Liver (tissue), 8 donors: ENCODE measurements at regions not wholly inside any gene's neighbourhood (a gene's known extent, or its start where the extent isn't known, plus 50 kb on each side); places are given as distances from the start of the nearest gene placed in this dataset.
A peak's percentile ranks its signal among the peaks of the same experiment; 100 is the strongest.

ENCODE experiments used
- DNase-seq: peaks from one replicate; pipeline ENCODE4 v3.0.0-alpha.2; 2017; ENCODE audit warnings: low spot score
- H3K27ac ChIP-seq, 2 donors: one replicate each; pipeline ENCODE4 v1.7.0; 2013; ENCODE audit warnings: inconsistent platforms in 2 of 2, low read length in 2 of 2, control low read depth in 1 of 2, low read depth in 1 of 2, mild to moderate bottlenecking in 1 of 2
- H3K27me3 ChIP-seq, 4 donors: one replicate each; pipeline versions ENCODE4 v1.6.1 to v1.7.0; 2013; ENCODE audit warnings: low read length in 3 of 4, inconsistent platforms in 1 of 4, mild to moderate bottlenecking in 1 of 4, moderate library complexity in 1 of 4; ENCODE audit not compliant: control insufficient read depth in 4 of 4, insufficient read depth in 4 of 4
- H3K36me3 ChIP-seq, 4 donors: one replicate each; pipeline versions ENCODE4 v1.6.1 to v1.7.0; 2013; ENCODE audit warnings: low read length in 3 of 4, mild to moderate bottlenecking in 3 of 4, low read depth in 1 of 4, moderate library complexity in 1 of 4; ENCODE audit not compliant: control insufficient read depth in 4 of 4, insufficient read depth in 3 of 4
- H3K4me1 ChIP-seq, 4 donors: one replicate each; pipeline versions ENCODE4 v1.6.1 to v1.7.0; 2013; ENCODE audit warnings: low read length in 3 of 4, mild to moderate bottlenecking in 3 of 4, moderate library complexity in 1 of 4; ENCODE audit not compliant: control insufficient read depth in 4 of 4, insufficient read depth in 4 of 4
- H3K4me3 ChIP-seq, 3 donors: one replicate each; pipeline versions ENCODE4 v1.6.1 to v1.7.0; 2013; ENCODE audit warnings: low read length in 3 of 3, control low read depth in 1 of 3, low read depth in 1 of 3, mild to moderate bottlenecking in 1 of 3
- H3K9ac ChIP-seq, 2 donors: one replicate each; pipeline ENCODE4 v1.7.0; 2013; ENCODE audit warnings: low read length in 2 of 2, mild to moderate bottlenecking in 2 of 2, moderate library complexity in 2 of 2, control low read depth in 1 of 2, low read depth in 1 of 2
- H3K9me3 ChIP-seq, 4 donors: one replicate each; pipeline versions ENCODE4 v1.6.1 to v1.7.0; 2013; ENCODE audit warnings: low read length in 3 of 4; ENCODE audit not compliant: control insufficient read depth in 4 of 4
- FOXA1 ChIP-seq: IDR thresholded peaks from 2 replicates; pipeline ENCODE4 v1.6.1; 2016; ENCODE audit warnings: antibody characterized with exemption
- FOXA2 ChIP-seq: IDR thresholded peaks from 2 replicates; pipeline ENCODE4 v1.6.1; 2016; ENCODE audit warnings: antibody characterized with exemption
- HNF4A ChIP-seq, 2 donors: conservative IDR thresholded peaks; 2 replicates each; pipeline ENCODE4 v1.6.1; 2016; ENCODE audit warnings: antibody characterized with exemption in 2 of 2, mild to moderate bottlenecking in 2 of 2
- HNF4G ChIP-seq: IDR thresholded peaks from 2 replicates; pipeline ENCODE4 v1.6.1; 2016; ENCODE audit warnings: antibody characterized with exemption
- JUND ChIP-seq, 2 donors: IDR thresholded peaks; 2 replicates each; pipeline ENCODE4 v1.6.1; 2016; ENCODE audit warnings: antibody characterized with exemption in 2 of 2
- RAD21 ChIP-seq, 2 donors: IDR thresholded peaks; 2 replicates each; pipeline ENCODE4 v1.6.1; 2016; ENCODE audit warnings: antibody characterized with exemption in 2 of 2, mild to moderate bottlenecking in 2 of 2
- RXRA ChIP-seq, 2 donors: IDR thresholded peaks; 2 replicates each; pipeline ENCODE4 v1.6.1; 2017 to 2018; ENCODE audit warnings: antibody characterized with exemption in 2 of 2, mild to moderate bottlenecking in 1 of 2
- SP1 ChIP-seq: IDR thresholded peaks from 2 replicates; pipeline ENCODE4 v1.6.1; 2018; ENCODE audit warnings: antibody characterized with exemption, mild to moderate bottlenecking
- TAF1 ChIP-seq: conservative IDR thresholded peaks from 2 replicates; pipeline ENCODE4 v1.6.1; 2016; ENCODE audit warnings: antibody characterized with exemption, mild to moderate bottlenecking
- YY1 ChIP-seq: IDR thresholded peaks from 2 replicates; pipeline ENCODE4 v1.6.1; 2016; ENCODE audit warnings: antibody characterized with exemption, mild to moderate bottlenecking
- WGBS: extraction: QIAGEN DNeasy Blood & Tissue Kit; methylation state at CpG from one replicate; pipeline ENCODE4 v1.1.7; 2013; 5-methylcytosine and 5-hydroxymethylcytosine counted together
- TF ChIP-seq, protein P1 (sequence below): IDR thresholded peaks from 2 replicates; pipeline ENCODE4 v1.6.1; 2016; ENCODE audit warnings: antibody characterized with exemption, mild to moderate bottlenecking
- TF ChIP-seq, protein P2 (sequence below): IDR thresholded peaks from 2 replicates; pipeline ENCODE4 v1.6.1; 2016; ENCODE audit warnings: antibody characterized with exemption
- TF ChIP-seq, protein P3 (sequence below): IDR thresholded peaks from 2 replicates; pipeline ENCODE4 v1.6.1; 2016; ENCODE audit warnings: antibody characterized with exemption
- TF ChIP-seq, protein P4 (sequence below): fragments of 150-350 bp; IDR thresholded peaks from 2 replicates; pipeline ENCODE4 v1.5.1; 2017; ENCODE audit warnings: improper control_type of control experiment, low read depth, low read length; ENCODE audit not compliant: missing input control
- donor health status: healthy.
- donor health status: healthy.
- donor health status: healthy.
- donor health status: healthy.
- donor health status: healthy.

DNA sequence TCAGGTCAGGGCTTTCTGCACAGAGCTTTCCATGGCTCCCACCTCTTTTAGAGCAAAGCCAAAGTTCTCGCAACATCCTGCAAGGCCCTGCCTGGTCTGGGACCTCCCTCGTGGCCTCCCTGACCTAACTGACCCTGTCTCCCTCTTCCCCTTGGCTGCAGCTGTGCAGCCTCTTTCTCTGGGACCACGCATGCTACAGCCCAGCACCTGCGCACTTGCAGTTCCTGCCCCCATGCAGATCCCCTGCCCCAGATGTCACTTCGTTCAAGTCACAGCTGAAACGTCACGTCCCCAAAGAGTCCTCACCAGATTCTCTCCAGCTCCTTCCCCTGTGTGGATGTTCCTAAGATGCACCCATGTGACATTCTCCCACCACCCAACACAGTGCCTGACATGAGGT, 61.2 kb upstream of the ZNF716 start:
- Histone ChIP-seq H3K27me3 (no peaks in the 10 kb centered on the region), H3K9me3 (peaks cover 0 to 6% (median 2%) of the 10 kb centered on the region in 4 donors), H3K27ac (no peak overlapping the region), H3K36me3 (no peaks in the 10 kb centered on the region), H3K4me3 (peak overlapping the region in 1 of 3 donors; percentile 21), H3K9ac (no peak overlapping the region), H3K4me1 (no peaks in the 10 kb centered on the region)
- no peak for TF ChIP-seq RXRA (IDR thresholded peaks at IDR 0.05)
- no peak for TF ChIP-seq FOXA1
- TF ChIP-seq, protein P1, sequence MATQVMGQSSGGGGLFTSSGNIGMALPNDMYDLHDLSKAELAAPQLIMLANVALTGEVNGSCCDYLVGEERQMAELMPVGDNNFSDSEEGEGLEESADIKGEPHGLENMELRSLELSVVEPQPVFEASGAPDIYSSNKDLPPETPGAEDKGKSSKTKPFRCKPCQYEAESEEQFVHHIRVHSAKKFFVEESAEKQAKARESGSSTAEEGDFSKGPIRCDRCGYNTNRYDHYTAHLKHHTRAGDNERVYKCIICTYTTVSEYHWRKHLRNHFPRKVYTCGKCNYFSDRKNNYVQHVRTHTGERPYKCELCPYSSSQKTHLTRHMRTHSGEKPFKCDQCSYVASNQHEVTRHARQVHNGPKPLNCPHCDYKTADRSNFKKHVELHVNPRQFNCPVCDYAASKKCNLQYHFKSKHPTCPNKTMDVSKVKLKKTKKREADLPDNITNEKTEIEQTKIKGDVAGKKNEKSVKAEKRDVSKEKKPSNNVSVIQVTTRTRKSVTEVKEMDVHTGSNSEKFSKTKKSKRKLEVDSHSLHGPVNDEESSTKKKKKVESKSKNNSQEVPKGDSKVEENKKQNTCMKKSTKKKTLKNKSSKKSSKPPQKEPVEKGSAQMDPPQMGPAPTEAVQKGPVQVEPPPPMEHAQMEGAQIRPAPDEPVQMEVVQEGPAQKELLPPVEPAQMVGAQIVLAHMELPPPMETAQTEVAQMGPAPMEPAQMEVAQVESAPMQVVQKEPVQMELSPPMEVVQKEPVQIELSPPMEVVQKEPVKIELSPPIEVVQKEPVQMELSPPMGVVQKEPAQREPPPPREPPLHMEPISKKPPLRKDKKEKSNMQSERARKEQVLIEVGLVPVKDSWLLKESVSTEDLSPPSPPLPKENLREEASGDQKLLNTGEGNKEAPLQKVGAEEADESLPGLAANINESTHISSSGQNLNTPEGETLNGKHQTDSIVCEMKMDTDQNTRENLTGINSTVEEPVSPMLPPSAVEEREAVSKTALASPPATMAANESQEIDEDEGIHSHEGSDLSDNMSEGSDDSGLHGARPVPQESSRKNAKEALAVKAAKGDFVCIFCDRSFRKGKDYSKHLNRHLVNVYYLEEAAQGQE: no peak
- TF ChIP-seq, protein P2, sequence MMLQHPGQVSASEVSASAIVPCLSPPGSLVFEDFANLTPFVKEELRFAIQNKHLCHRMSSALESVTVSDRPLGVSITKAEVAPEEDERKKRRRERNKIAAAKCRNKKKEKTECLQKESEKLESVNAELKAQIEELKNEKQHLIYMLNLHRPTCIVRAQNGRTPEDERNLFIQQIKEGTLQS: no peak
- TF ChIP-seq HNF4A (conservative IDR thresholded peaks at IDR 0.05): no peak
- TF ChIP-seq, protein P3, sequence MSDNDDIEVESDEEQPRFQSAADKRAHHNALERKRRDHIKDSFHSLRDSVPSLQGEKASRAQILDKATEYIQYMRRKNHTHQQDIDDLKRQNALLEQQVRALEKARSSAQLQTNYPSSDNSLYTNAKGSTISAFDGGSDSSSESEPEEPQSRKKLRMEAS: no peak
- no peak for TF ChIP-seq JUND (IDR thresholded peaks at IDR 0.05)
- no peak for TF ChIP-seq TAF1
- TF ChIP-seq HNF4G: no peak
- no peak for TF ChIP-seq YY1
- no peak for TF ChIP-seq FOXA2
- 83% methylated on average over 7 of the region's 7 CpGs for WGBS
- no peak for DNase-seq

DNA sequence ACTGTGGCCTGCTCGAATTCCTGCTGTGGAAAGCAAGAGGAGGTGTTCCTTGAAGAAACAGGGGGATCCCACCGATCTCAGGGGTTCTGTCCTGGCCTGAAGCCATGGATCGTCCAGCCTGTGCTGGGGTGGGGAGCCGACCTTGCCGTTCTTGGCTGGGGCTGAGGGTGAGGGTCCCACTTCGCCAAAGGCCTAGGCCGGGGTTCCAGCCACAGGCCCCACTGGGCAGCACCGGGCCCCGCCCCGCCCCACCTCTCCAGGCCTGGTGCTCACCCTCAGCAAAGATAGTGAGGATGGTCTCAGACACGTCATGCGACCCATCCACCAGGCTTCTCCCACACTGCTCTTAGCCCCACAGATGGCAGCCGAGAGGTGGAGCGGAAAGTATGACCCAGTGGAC, 51.4 kb upstream of the ZNF716 start:
- TF ChIP-seq RAD21 (IDR thresholded peaks at IDR 0.05) (no peak), RXRA (IDR thresholded peaks at IDR 0.05) (no peak), HNF4G (no peak), SP1 (no peak), YY1 (no peak), JUND (IDR thresholded peaks at IDR 0.05) (no peak)
- TF ChIP-seq, protein P3: no peak
- TF ChIP-seq, protein P2: no peak
- TF ChIP-seq, protein P4, sequence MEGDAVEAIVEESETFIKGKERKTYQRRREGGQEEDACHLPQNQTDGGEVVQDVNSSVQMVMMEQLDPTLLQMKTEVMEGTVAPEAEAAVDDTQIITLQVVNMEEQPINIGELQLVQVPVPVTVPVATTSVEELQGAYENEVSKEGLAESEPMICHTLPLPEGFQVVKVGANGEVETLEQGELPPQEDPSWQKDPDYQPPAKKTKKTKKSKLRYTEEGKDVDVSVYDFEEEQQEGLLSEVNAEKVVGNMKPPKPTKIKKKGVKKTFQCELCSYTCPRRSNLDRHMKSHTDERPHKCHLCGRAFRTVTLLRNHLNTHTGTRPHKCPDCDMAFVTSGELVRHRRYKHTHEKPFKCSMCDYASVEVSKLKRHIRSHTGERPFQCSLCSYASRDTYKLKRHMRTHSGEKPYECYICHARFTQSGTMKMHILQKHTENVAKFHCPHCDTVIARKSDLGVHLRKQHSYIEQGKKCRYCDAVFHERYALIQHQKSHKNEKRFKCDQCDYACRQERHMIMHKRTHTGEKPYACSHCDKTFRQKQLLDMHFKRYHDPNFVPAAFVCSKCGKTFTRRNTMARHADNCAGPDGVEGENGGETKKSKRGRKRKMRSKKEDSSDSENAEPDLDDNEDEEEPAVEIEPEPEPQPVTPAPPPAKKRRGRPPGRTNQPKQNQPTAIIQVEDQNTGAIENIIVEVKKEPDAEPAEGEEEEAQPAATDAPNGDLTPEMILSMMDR: no peak
- Histone ChIP-seq H3K4me3 (no peak overlapping the region), H3K27me3 (no peaks in the 10 kb centered on the region), H3K27ac (no peak overlapping the region), H3K9me3 (peaks cover 0 to 2% (median 0%) of the 10 kb centered on the region in 4 donors), H3K36me3 (no peaks in the 10 kb centered on the region), H3K9ac (no peak overlapping the region), H3K4me1 (no peaks in the 10 kb centered on the region)
- WGBS: 89% methylated on average over 14 of the region's 14 CpGs
- no peak for DNase-seq
